H1 (cell line): ENCODE measurements at regions not wholly inside any gene's neighbourhood (a gene's known extent, or its start where the extent isn't known, plus 50 kb on each side); places are given as distances from the start of the nearest gene placed in this dataset.

ENCODE experiments used
- CTCF ChIA-PET: fragments of 300-600 bp; sonication (Branson Sonifier 250); formaldehyde crosslinking; loops from one replicate; lab custom pipeline; 2021; ENCODE audit not compliant: partially characterized antibody; lab: Charles Lee
- POLR2A ChIA-PET: fragments of 300-600 bp; sonication (Branson Sonifier 250); formaldehyde crosslinking; loops from one replicate; lab custom pipeline; 2021; ENCODE audit warnings: inconsistent platforms; ENCODE audit not compliant: partially characterized antibody; lab: Charles Lee
- DNase-seq, 2 experiments: peaks; one replicate each; pipeline versions ENCODE4 v3.0.0 to v3.0.0-alpha.2; 2010 to 2022; ENCODE audit warnings: low spot score in 2 of 2, low read depth in 1 of 2, mixed read lengths in 1 of 2
- FAIRE-seq: peaks from 2 replicates; lab custom pipeline; 2011; peaks lifted over from hg19 to GRCh38; lab: Jason Lieb, UNC
- H2AFZ ChIP-seq: 2 replicates; pipeline ENCODE4 v1.8.1; 2012; ENCODE audit warnings: low read length, inconsistent platforms
- H2AK5ac ChIP-seq: 2 replicates; pipeline ENCODE4 v1.6.1; 2013; ENCODE audit warnings: low read depth, low read length
- H2BK120ac ChIP-seq: replicated peaks from 2 replicates; pipeline ENCODE3; 2013; ENCODE audit warnings: low read depth, low read length, inconsistent platforms
- H2BK12ac ChIP-seq: 2 replicates; pipeline ENCODE4 v1.6.1; 2013; ENCODE audit warnings: low read depth, low read length
- H2BK15ac ChIP-seq: 2 replicates; pipeline ENCODE4 v1.6.1; 2013; ENCODE audit warnings: low read length
- H2BK20ac ChIP-seq: 2 replicates; pipeline ENCODE4 v1.6.1; 2013; ENCODE audit warnings: low read length
- H2BK5ac ChIP-seq: 2 replicates; pipeline ENCODE4 v1.6.1; 2013; ENCODE audit warnings: low read depth, low read length
- H3K14ac ChIP-seq: 2 replicates; pipeline ENCODE4 v1.6.1; 2013; ENCODE audit warnings: inconsistent platforms; ENCODE audit not compliant: insufficient read length
- H3K18ac ChIP-seq: 2 replicates; pipeline ENCODE4 v1.6.1; 2013; ENCODE audit warnings: low read length; ENCODE audit errors: extremely low read depth
- H3K23ac ChIP-seq: 2 replicates; pipeline ENCODE4 v1.6.1; 2013; ENCODE audit warnings: inconsistent platforms; ENCODE audit not compliant: insufficient read length
- H3K23me2 ChIP-seq: 2 replicates; pipeline ENCODE4 v1.6.1; 2013; ENCODE audit warnings: low read depth, low read length
- H3K27ac ChIP-seq: 2 replicates; pipeline ENCODE4 v1.6.1; 2011; ENCODE audit warnings: low read depth, low read length, inconsistent platforms
- H3K27me3 ChIP-seq, 4 experiments: replicated peaks in 1 of 4; 1 replicate in 1 of 4; 2 replicates in 3 of 4; pipeline versions ENCODE4 v1.6.1 to v1.8.1; 2011 to 2013; ENCODE audit warnings: low read length in 3 of 4, mild to moderate bottlenecking in 3 of 4, inconsistent platforms in 2 of 4, mixed read lengths in 2 of 4, moderate library complexity in 1 of 4; ENCODE audit not compliant: control insufficient read depth in 3 of 4, insufficient read depth in 3 of 4; ENCODE audit errors: extremely low read depth in 1 of 4
- H3K36me3 ChIP-seq, 4 experiments: 2 replicates each; pipeline versions ENCODE4 v1.6.1 to v1.8.1; 2011 to 2013; ENCODE audit warnings: mild to moderate bottlenecking in 4 of 4, low read length in 3 of 4, moderate library complexity in 2 of 4, control low read depth in 1 of 4, inconsistent platforms in 1 of 4; ENCODE audit not compliant: insufficient read depth in 4 of 4, control insufficient read depth in 2 of 4
- H3K4ac ChIP-seq: replicated peaks from 2 replicates; pipeline ENCODE3; 2013; ENCODE audit warnings: low read length, low read depth, mixed read lengths, inconsistent platforms; ENCODE audit not compliant: insufficient read length
- H3K4me1 ChIP-seq, 4 experiments: replicated peaks in 1 of 4; 1 replicate in 1 of 4; 2 replicates in 3 of 4; pipeline versions ENCODE4 v1.6.1 to v1.8.1; 2011 to 2013; ENCODE audit warnings: low read length in 3 of 4, inconsistent platforms in 2 of 4, mixed read lengths in 1 of 4; ENCODE audit not compliant: insufficient read depth in 4 of 4, control insufficient read depth in 3 of 4
- H3K4me2 ChIP-seq, 2 experiments: 2 replicates each; pipeline versions ENCODE4 v1.6.1 to v1.8.1; 2011 to 2013; ENCODE audit warnings: low read depth in 2 of 2, low read length in 2 of 2, control low read depth in 1 of 2, inconsistent platforms in 1 of 2, mild to moderate bottlenecking in 1 of 2; ENCODE audit not compliant: insufficient read depth in 1 of 2
- H3K4me3 ChIP-seq, 4 experiments: fragments of 200-600, 300-600 bp in 1 of 4; sonication (generic), shearing (Covaris generic), sonication (Bioruptor Twin) in 1 of 4; 2 replicates each; pipeline versions ENCODE4 v1.5.1 to v1.8.1; 2011 to 2016; ENCODE audit warnings: low read length in 4 of 4, low read depth in 3 of 4, control low read depth in 2 of 4, inconsistent platforms in 2 of 4, mild to moderate bottlenecking in 2 of 4, mixed read lengths in 1 of 4, moderate library complexity in 1 of 4; ENCODE audit not compliant: insufficient read depth in 2 of 4; ENCODE audit errors: extremely low read depth in 1 of 4
- H3K56ac ChIP-seq: replicated peaks from 2 replicates; pipeline ENCODE3; 2013; ENCODE audit warnings: low read depth, mild to moderate bottlenecking, mixed read lengths, low read length, inconsistent platforms; ENCODE audit not compliant: insufficient read length
- H3K79me1 ChIP-seq: 2 replicates; pipeline ENCODE4 v1.6.1; 2013; ENCODE audit warnings: low read depth, low read length, control low read depth
- H3K79me2 ChIP-seq, 2 experiments: 2 replicates each; pipeline versions ENCODE4 v1.6.1 to v1.8.1; 2012 to 2013; ENCODE audit warnings: low read length in 2 of 2, mild to moderate bottlenecking in 2 of 2, inconsistent platforms in 1 of 2; ENCODE audit not compliant: insufficient read depth in 2 of 2, control insufficient read depth in 1 of 2
- H3K9ac ChIP-seq, 4 experiments: replicated peaks in 1 of 4; 1 replicate in 1 of 4; 2 replicates in 3 of 4; pipeline versions ENCODE4 v1.6.1 to v1.8.1; 2011 to 2013; ENCODE audit warnings: low read depth in 3 of 4, low read length in 3 of 4, control low read depth in 2 of 4, mild to moderate bottlenecking in 2 of 4, moderate library complexity in 2 of 4, inconsistent platforms in 1 of 4; ENCODE audit errors: extremely low read depth in 1 of 4
- H3K9me3 ChIP-seq, 2 experiments: 2 replicates each; pipeline versions ENCODE4 v1.6.1 to v1.8.1; 2012 to 2013; ENCODE audit warnings: mild to moderate bottlenecking in 2 of 2, moderate library complexity in 2 of 2, control low read depth in 1 of 2, inconsistent platforms in 1 of 2, low read depth in 1 of 2, low read length in 1 of 2, mixed read lengths in 1 of 2; ENCODE audit not compliant: insufficient read depth in 2 of 2
- H4K20me1 ChIP-seq, 2 experiments: replicated peaks in 1 of 2; 2 replicates each; pipeline versions ENCODE3 to v1.8.1; 2011 to 2013; ENCODE audit warnings: inconsistent platforms in 2 of 2, low read length in 2 of 2, mild to moderate bottlenecking in 1 of 2; ENCODE audit not compliant: insufficient read depth in 2 of 2, control insufficient read depth in 1 of 2
- H4K5ac ChIP-seq: 2 replicates; pipeline ENCODE4 v1.6.1; 2013; ENCODE audit warnings: low read length, low read depth, mixed read lengths, inconsistent platforms; ENCODE audit not compliant: insufficient read length
- H4K8ac ChIP-seq: 2 replicates; pipeline ENCODE4 v1.8.0; 2013; ENCODE audit warnings: mild to moderate bottlenecking, moderate library complexity, low read length, inconsistent platforms; ENCODE audit not compliant: insufficient read depth; ENCODE audit errors: extremely low read depth
- H4K91ac ChIP-seq: replicated peaks from 2 replicates; pipeline ENCODE3; 2013; ENCODE audit warnings: low read length, mixed read lengths, inconsistent platforms; ENCODE audit not compliant: insufficient read length
- NRF1 ChIP-seq: IDR thresholded peaks from 2 replicates; pipeline ENCODE4 v1.6.1; 2011; ENCODE audit warnings: mild to moderate bottlenecking, low read depth, low read length, improper control_type of control experiment
- POU5F1 ChIP-seq: IDR thresholded peaks from 2 replicates; pipeline ENCODE4 v1.6.1; 2011; ENCODE audit warnings: low read depth, mild to moderate bottlenecking, low read length, moderate library complexity
- RAD21 ChIP-seq, 2 experiments: IDR thresholded peaks in 1 of 2; conservative IDR thresholded peaks in 1 of 2; 2 replicates each; pipeline ENCODE4 v1.6.1; 2011; ENCODE audit warnings: low read depth in 2 of 2, low read length in 2 of 2, improper control_type of control experiment in 1 of 2, inconsistent platforms in 1 of 2, mild to moderate bottlenecking in 1 of 2, moderate library complexity in 1 of 2
- SIX5 ChIP-seq: IDR thresholded peaks from 2 replicates; pipeline ENCODE4 v1.6.1; 2011; ENCODE audit warnings: mild to moderate bottlenecking, low read depth, low read length
- WGBS, 2 experiments: shearing (Covaris generic) in 1 of 2; methylation state at CpG; one replicate each; pipeline versions ENCODE4 v1.1.6 to v1.1.7; 2013 to 2015; ENCODE audit warnings: low lambda C conversion rate in 2 of 2, mixed read lengths in 2 of 2, inconsistent platforms in 1 of 2, low coverage in 1 of 2, missing lambda C conversion rate in 1 of 2; ENCODE audit not compliant: insufficient replicate concordance in 2 of 2, insufficient coverage in 1 of 2, insufficient read length in 1 of 2; ENCODE audit errors: extremely low coverage in 1 of 2, missing lambda C conversion rate in 1 of 2; 5-methylcytosine and 5-hydroxymethylcytosine counted together

DNA sequence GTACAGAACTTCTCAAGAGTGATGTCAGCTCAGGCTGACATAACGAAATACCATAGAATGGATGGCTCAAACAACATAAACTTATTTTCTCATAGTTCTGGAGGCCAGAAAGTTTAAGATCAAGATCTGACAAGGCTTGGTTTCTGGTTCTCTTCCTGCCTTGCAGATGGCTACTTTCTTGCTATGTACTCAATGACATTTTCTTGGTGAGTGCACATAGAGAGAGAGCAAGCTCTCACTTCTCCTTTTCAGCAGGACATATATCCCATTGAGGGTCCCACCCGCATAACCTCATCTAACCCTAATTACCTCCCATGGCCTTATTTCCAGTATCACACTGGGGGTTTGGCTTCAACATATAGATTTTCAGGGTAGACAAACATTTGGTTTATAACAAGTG lies 1072.1 kb downstream of the PLOD2 start:
- no peak for TF ChIP-seq RAD21 (IDR thresholded peaks at IDR 0.05 in 1 of 2, conservative IDR thresholded peaks at IDR 0.05 in 1 of 2; ENCODE audit: low read depth in 2 of 2, low read length in 2 of 2)
- TF ChIP-seq SIX5, result no peak
- no peak for TF ChIP-seq POU5F1
- no peak for TF ChIP-seq NRF1
- Histone ChIP-seq H2BK12ac (no peak overlapping the region), H2BK5ac (no peak overlapping the region), H4K8ac (no peak overlapping the region), H2BK120ac (no peak overlapping the region), H4K20me1 (no peaks in the 10 kb centered on the region), H3K4me1 (no peaks in the 10 kb centered on the region), H2BK20ac (no peak overlapping the region), H3K4me2 (no peak overlapping the region), H3K9me3 (no peaks in the 10 kb centered on the region), H3K14ac (no peak overlapping the region), H3K79me2 (no peaks in the 10 kb centered on the region), H4K91ac (no peak overlapping the region), H2BK15ac (no peak overlapping the region), H2AK5ac (no peak overlapping the region), H3K27me3 (no peaks in the 10 kb centered on the region), H4K5ac (no peak overlapping the region), H3K4me3 (no peak overlapping the region), H3K4ac (no peak overlapping the region), H3K9ac (no peak overlapping the region), H2AFZ (no peak overlapping the region), H3K56ac (no peak overlapping the region), H3K23me2 (no peaks in the 10 kb centered on the region), H3K79me1 (no peaks in the 10 kb centered on the region), H3K18ac (no peak overlapping the region), H3K27ac (no peak overlapping the region), H3K23ac (no peak overlapping the region), H3K36me3 (no peaks in the 10 kb centered on the region)
- CTCF ChIA-PET, result no interaction called here
- no peak for DNase-seq
- FAIRE-seq, result no peak
- POLR2A ChIA-PET, result no interaction called here
- WGBS, 2 experiments, result 97% methylated on average over 2 of the region's 2 CpGs; no CpG with 5 or more reads in 1 of the 2 experiments
